SHP77 treated with DMSO at 0.1 percent for 48 hours (cell line): ENCODE measurements at regions not wholly inside any gene's neighbourhood (a gene's known extent, or its start where the extent isn't known, plus 50 kb on each side); places are given as distances from the start of the nearest gene placed in this dataset.
"Not testable (repeated sequence)": the region's sequence is repeated elsewhere in the genome, so short reads cannot be mapped to it uniquely, and the experiment has no call there.

Source experiments
- DNase-seq: peaks from one replicate; lab custom pipeline; 2025; lab: John Stamatoyannopoulos, UW

- DNase-seq = no peak
Observed at GRCh38 chr20:52049001-52049731, 142.4 kb downstream of the ZFP64 start.

GRCh38 chr20:52047811-52048764 is 143.5 kb downstream of the ZFP64 start:
- no peak for DNase-seq

GRCh38 chr20:52041966-52042365 is 149.6 kb downstream of the ZFP64 start:
- DNase-seq = no peak

DNA sequence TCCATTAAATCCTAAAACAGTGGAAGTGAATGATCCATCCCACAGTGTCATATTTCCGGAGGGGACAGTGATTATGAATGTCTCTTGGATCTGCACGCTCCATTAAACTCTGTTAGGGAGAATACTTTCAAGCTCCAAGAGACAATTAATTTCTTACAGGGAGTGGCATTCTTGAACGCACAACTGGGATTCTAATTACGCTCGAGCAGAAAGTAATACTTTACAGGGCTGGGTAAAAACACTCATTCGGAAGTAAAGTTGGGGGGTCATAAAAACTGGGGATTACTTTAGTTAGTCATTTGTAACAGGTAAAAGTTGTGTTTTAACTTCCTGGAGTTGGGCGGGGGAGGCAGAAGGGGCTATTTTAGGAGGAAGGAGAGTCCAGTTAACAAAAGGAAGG is 151.8 kb downstream of the ZFP64 start:
- no peak for DNase-seq

DNA sequence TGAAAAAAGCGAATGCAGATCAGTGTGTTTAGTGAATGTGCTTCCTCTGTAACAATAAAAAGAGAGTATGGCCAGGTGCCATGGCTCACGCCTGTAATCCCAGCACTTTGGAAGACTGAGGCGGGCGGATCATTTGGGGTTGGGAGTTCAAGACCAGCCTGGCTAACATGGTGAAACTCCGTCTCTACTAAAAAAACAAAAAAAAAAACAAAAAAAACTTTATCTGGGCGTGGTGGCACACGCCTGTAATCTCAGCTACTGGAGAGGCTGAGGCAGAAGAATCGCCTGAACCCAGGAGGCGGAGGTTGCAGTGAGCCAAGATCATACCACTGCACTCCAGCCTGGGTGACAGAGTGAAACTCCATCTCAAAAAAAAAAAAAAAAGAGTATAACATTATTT is 152.9 kb downstream of the ZFP64 start:
- DNase-seq = not testable (repeated sequence)

DNA sequence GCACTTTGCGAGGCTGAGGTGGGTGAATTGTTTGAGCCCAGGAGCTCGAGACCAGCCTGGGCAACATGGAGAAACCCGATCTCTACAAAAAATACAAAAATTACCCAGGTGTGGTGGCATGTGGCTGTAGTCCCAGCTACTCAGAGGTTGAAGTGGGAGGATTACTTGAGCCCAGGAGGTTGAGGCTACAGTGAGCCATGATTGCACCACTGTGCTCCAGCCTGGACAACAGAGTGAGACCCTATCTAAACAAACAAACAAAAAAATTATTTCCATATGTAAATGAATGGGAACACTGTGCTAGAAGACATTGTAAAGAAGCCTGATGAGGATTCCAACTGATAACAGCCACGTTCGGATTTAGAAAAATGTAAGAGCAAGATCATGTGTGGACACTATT is 154.2 kb downstream of the ZFP64 start:
- DNase-seq = no peak

DNA sequence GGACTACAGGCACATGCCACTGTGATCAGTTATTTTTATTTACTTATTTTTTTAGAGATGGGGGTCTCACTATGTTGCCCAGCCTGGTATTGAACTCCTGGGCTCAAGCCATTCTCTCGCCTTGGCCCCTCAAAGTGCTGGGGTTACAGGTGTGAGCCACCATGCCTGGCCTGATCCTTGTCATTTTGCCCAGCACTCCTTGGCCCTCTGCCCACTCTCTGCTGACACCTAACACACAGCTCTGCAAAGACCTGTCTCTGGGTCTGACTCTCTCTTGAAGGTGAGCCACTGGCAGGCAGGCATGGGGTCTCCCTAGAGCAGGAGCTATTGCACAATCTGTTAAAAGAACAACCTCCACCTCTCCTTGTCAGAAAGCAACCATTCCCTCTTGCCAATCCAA is 155.6 kb downstream of the ZFP64 start:
- DNase-seq = no peak

- DNase-seq = no peak
Observed at GRCh38 chr20:52035498-52035897, 156.1 kb downstream of the ZFP64 start.

DNA sequence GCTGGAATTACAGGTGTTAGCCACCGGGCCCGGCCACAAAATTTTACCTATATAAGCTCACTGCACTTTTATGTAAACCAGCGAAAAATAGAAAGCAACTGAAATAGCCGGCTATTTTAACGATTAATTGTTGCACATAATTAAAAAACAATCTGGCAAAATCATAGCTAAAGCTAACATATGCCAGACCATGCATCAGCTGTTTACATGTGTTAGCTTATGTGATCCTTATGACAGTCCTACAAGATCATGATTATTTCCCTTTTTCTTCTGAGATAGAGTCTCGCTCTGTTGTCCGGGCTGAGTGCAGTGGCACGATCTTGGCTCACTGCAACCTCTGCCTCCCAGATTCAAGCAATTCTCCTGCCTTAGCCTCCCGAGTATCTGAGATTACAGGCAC is 157.0 kb downstream of the ZFP64 start:
- DNase-seq = no peak

DNA sequence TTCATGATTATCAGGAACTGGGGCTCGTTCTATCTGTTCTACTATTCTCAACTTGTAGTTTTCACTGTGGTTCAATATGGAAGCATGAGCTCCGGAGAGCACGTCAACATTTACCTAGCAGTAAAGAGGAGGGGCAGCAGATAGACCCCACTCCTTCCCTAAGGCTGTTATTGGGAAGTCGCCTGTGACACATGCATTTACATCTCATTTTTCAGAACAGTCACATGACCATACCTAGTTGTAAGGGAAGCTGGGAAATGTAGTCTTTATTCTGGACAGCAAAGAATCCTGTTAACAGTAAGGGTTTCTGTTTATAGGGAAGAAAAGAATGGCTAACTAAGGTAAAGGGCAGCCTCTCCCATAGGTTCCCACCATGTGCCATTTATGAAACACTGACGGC is 158.3 kb downstream of the ZFP64 start:
- no peak for DNase-seq

- DNase-seq = not testable (repeated sequence)
Observed at GRCh38 chr20:52032304-52032683, 159.3 kb downstream of the ZFP64 start.

DNA sequence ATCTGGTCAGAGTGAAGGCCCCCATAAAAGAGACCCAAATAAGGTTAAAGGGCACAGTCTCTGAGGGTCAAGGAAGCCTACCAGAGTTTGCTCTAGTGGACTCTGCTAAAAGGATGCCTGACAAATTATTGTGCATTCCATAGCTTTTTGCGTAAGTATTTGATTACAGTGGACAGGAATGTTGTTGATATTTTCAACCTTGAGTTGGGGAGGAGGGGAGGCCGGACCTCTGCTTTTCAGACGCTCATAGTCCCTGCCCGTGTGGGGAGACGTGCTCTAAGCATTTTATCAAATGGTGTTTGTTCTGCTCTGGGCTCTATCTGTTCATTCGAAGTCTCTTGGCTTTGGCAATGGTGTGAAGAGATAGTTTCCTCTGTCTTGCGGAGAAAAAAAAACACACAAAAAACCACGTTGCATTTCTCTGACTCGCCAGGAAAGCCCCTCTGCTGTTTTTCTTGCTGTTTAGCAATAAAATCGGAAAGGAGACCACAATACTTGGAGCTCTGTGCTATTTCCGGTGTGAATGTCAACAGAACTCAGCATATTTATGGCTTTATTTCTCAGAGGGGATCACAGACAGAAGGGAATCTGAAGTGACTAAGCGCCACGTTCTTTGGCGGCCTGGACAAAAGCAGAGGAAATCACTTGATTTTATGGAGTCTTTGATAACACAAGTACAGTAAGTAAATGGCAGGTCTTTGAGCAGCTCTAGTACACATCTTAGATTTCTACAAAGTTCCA is 159.8 kb downstream of the ZFP64 start:
- DNase-seq = no peak

DNA sequence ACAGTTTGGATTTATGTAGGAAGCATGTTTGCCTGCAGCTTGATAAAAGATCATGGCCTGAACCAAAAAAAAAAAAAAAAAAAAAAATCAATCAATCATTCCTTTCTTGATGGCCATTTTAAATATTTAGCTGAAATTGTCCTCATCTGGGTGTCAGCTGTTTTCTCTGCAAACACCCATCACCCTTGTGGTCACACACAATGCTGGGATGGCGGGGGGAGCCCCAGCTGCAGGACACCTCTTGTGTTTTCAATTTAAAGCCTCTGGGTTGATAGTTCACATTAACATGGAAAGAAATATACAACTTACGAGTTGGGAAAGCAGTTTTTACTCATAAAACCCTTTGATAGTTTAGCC is 160.4 kb downstream of the ZFP64 start:
- DNase-seq = no peak

- DNase-seq = not testable (repeated sequence)
Observed at GRCh38 chr20:52029129-52029528, 162.4 kb downstream of the ZFP64 start.

- DNase-seq = no peak
Observed at GRCh38 chr20:52025938-52026337, 165.6 kb downstream of the ZFP64 start.

DNA sequence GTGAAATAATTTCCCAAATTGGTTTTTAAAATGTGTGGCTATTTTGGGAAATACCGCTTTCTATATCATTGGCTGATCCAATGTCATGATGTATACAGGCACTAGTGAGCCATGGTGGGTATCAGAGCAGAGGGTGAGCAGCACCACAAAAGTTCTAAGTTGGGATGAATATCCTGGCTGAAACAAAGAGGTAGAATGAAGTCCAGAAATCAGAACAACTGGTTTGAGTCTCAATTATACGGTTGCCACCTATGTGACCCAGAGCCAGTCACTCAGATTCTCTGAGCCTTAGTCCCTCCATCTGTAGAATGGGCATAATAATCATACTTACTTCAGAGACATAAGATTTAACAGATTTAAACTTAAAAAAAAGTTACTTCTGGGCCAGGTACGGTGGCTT is 172.3 kb downstream of the ZFP64 start:
- DNase-seq = no peak

GRCh38 chr20:52017669-52018317 is 173.8 kb downstream of the ZFP64 start:
- DNase-seq = no peak

DNA sequence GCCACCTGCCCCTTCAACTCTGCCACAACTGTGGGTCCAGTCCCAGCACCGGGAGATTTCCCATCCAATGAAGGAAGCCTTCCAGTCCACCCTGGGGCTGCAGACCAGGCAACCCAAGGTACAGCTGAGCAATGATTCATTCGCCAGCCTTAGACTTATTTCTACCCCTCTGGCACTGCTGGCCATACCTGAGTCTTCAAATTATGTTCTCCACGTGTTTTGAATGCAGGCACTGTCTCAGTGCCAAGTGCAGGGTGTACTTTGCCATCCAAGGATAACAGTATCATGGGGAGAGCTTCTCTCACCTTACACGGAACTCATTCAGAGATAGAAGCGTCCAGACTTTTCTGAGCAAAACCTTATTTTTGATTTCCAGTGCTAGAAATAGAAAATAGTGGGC is 175.6 kb downstream of the ZFP64 start:
- DNase-seq = no peak

GRCh38 chr20:52015155-52015554 is 176.4 kb downstream of the ZFP64 start:
- DNase-seq = no peak

GRCh38 chr20:52012079-52012478 is 179.5 kb downstream of the ZFP64 start:
- no peak for DNase-seq

DNA sequence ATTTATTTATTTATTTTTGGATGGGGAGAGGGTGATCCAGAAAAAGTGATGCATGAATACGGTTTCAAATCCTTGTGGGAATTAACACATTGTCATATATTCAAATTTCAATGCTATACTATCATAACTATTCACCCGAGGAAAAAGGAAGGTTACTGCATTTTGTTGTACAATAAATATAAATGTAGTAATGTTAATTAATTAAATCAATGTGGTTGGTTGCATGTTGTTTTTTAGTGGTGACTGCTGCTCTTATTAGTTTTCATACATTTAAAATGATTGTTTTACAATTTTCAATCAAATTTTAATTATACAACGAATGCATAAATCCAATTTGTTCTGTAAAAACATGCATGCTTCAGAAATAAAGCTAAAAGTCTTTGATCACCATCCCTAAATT is 180.5 kb downstream of the ZFP64 start:
- no peak for DNase-seq

GRCh38 chr20:52010541-52010940 is 181.0 kb downstream of the ZFP64 start:
- DNase-seq = no peak
